GM23338 (cell line): ENCODE measurements at regions not wholly inside any gene's neighbourhood (a gene's known extent, or its start where the extent isn't known, plus 50 kb on each side); places are given as distances from the start of the nearest gene placed in this dataset.

Experiments
- ATAC-seq: fragments of 200-7000 bp; cut with Tn5 transposase; 3 replicates; pipeline ENCODE4 v1.9.1; 2020
- DNase-seq: peaks from one replicate; pipeline ENCODE4 v3.0.0-alpha.2; 2015; ENCODE audit warnings: low spot score
- H2AFZ ChIP-seq: fragments of 200-600 bp; sonication (generic); 2 replicates; pipeline ENCODE4 v1.8.0; 2016; ENCODE audit warnings: antibody characterized with exemption, mild to moderate bottlenecking, moderate library complexity
- H3F3A ChIP-seq: fragments of 200-600 bp; sonication (generic); replicated peaks from 2 replicates; pipeline ENCODE4 v1.8.0; 2017; ENCODE audit warnings: antibody characterized with exemption, mixed run types, low read depth
- H3K27ac ChIP-seq: fragments of 200-600 bp; sonication (generic); 2 replicates; pipeline ENCODE4 v1.6.1; 2016; ENCODE audit warnings: low read depth
- H3K27me3 ChIP-seq: fragments of 200-600 bp; sonication (generic); 2 replicates; pipeline ENCODE4 v1.8.0; 2016; ENCODE audit warnings: mild to moderate bottlenecking, mixed run types, moderate library complexity; ENCODE audit not compliant: insufficient read depth
- H3K36me3 ChIP-seq: fragments of 200-600 bp; sonication (generic); 2 replicates; pipeline ENCODE4 v1.8.0; 2016; ENCODE audit warnings: mild to moderate bottlenecking; ENCODE audit not compliant: insufficient read depth
- H3K4me1 ChIP-seq: fragments of 200-600 bp; sonication (generic); 2 replicates; pipeline ENCODE4 v1.8.0; 2016; ENCODE audit warnings: mild to moderate bottlenecking, moderate library complexity; ENCODE audit not compliant: insufficient read depth
- H3K4me2 ChIP-seq: fragments of 200-600 bp; sonication (generic); 2 replicates; pipeline ENCODE4 v1.7.1; 2017; ENCODE audit warnings: mixed run types
- H3K4me3 ChIP-seq: fragments of 200-600 bp; sonication (generic); 2 replicates; pipeline ENCODE4 v1.6.1; 2016; ENCODE audit warnings: mixed run types
- H3K79me2 ChIP-seq: fragments of 200-600 bp; sonication (generic); replicated peaks from 2 replicates; pipeline ENCODE4 v1.8.0; 2017; ENCODE audit warnings: mild to moderate bottlenecking; ENCODE audit not compliant: insufficient read depth
- H3K9me2 ChIP-seq: fragments of 200-600 bp; sonication (generic); 2 replicates; pipeline ENCODE4 v1.8.0; 2017; ENCODE audit not compliant: insufficient read depth
- H4K20me1 ChIP-seq: fragments of 200-600 bp; sonication (generic); replicated peaks from 2 replicates; pipeline ENCODE4 v1.8.0; 2017; ENCODE audit warnings: mild to moderate bottlenecking; ENCODE audit not compliant: insufficient read depth
- H3K27ac Mint-ChIP-seq: 2 replicates; pipeline ENCODE4 v1.8.0; 2020; ENCODE audit warnings: inconsistent platforms, mild to moderate bottlenecking, moderate library complexity, mixed read lengths
- H3K27me3 Mint-ChIP-seq: 3 replicates; pipeline ENCODE4 v1.8.0; 2022; ENCODE audit warnings: low read depth, mild to moderate bottlenecking, moderate library complexity, mixed read lengths, inconsistent platforms; ENCODE audit not compliant: insufficient read depth, poor library complexity
- H3K36me3 Mint-ChIP-seq: 3 replicates; pipeline ENCODE4 v1.8.0; 2021; ENCODE audit warnings: low read depth, mild to moderate bottlenecking, inconsistent platforms, moderate library complexity, mixed read lengths
- H3K4me1 Mint-ChIP-seq: 3 replicates; pipeline ENCODE4 v1.8.0; 2020; ENCODE audit warnings: mild to moderate bottlenecking, inconsistent platforms, mixed read lengths
- H3K4me3 Mint-ChIP-seq: 3 replicates; pipeline ENCODE4 v1.8.0; 2021; ENCODE audit warnings: moderate library complexity, mild to moderate bottlenecking, inconsistent platforms, mixed read lengths
- H3K9me3 Mint-ChIP-seq: 3 replicates; pipeline ENCODE4 v1.8.0; 2020; ENCODE audit warnings: moderate library complexity, mild to moderate bottlenecking, inconsistent platforms, mixed read lengths
- STAT1 ChIP-seq: IDR thresholded peaks from one replicate; pipeline ENCODE4 v1.6.1; 2016; ENCODE audit warnings: antibody characterized with exemption; ENCODE audit not compliant: unreplicated experiment
- ZNF114 ChIP-seq: fragments of 250-450 bp; sonication (Bioruptor Pico); IDR thresholded peaks from 2 replicates; pipeline ENCODE4 v1.5.0; 2020; ENCODE audit warnings: mild to moderate bottlenecking, moderate library complexity
- ZNF331 ChIP-seq: fragments of 250-450 bp; sonication (Bioruptor Pico); IDR thresholded peaks from 2 replicates; pipeline ENCODE4 v1.5.0; 2020; ENCODE audit warnings: low read depth, mild to moderate bottlenecking, moderate library complexity
- TF ChIP-seq, protein P1 (sequence below), 2 experiments: fragments of 200-600 bp in 1 of 2; sonication (generic) in 1 of 2; conservative IDR thresholded peaks; 2 replicates each; pipeline versions ENCODE4 v1.5.1 to v1.6.1; 2016 to 2017; ENCODE audit warnings: antibody characterized with exemption in 2 of 2, low read depth in 2 of 2, mild to moderate bottlenecking in 2 of 2, moderate library complexity in 1 of 2
- TF ChIP-seq, protein P2 (sequence below): IDR thresholded peaks from 2 replicates; pipeline ENCODE4 v1.6.1; 2016; ENCODE audit warnings: antibody characterized with exemption
- TF ChIP-seq, protein P3 (sequence below): IDR thresholded peaks from one replicate; pipeline ENCODE4 v1.6.1; 2018; ENCODE audit warnings: antibody characterized with exemption; ENCODE audit not compliant: unreplicated experiment

DNA sequence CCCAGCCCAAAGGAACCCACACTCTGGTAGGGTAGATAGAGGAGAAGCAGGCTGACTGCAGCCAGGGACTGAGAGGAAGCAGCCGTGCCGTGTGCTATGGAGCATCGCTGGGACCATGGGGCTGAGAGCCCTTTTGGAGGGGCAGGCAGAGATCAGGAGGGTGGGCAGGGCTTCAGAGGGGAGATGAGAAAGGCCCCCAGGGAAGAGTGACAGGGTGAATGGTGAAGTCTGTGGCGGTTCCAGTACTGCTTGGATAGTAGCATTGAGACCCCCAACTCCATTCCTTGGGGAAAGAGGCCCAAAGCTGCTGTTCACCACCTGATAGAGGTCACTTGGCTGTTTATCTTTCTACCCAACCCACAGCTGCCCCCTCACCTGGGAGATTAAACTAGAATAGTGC is 80.0 kb upstream of the MRPS22 start:
- H4K20me1 ChIP-seq: no peaks in the 10 kb centered on the region
- Mint-ChIP-seq H3K9me3 (no peaks in the 10 kb centered on the region), H3K4me1 (peaks cover 10% of the 10 kb centered on the region), H3K27me3 (peaks cover 5% of the 10 kb centered on the region), H3K27ac (no peak overlapping the region), H3K36me3 (no peaks in the 10 kb centered on the region), H3K4me3 (no peak overlapping the region)
- ATAC-seq (no peak), DNase-seq (no peak)
- H3K4me3 ChIP-seq: no peak overlapping the region
- no peaks in the 10 kb centered on the region for H3K27me3 ChIP-seq
- H3K9me2 ChIP-seq: no peaks in the 10 kb centered on the region
- no peak overlapping the region for H3K27ac ChIP-seq
- H3K79me2 ChIP-seq: no peaks in the 10 kb centered on the region
- H3K36me3 ChIP-seq: no peaks in the 10 kb centered on the region
- H3K4me1 ChIP-seq: 0 out of 2 replicates have a peak, but pooled peaks cover 4% of the 10 kb centered on the region
- no peak for TF ChIP-seq STAT1
- no peak for TF ChIP-seq ZNF331 (CRISPR knock-in tag)
- TF ChIP-seq, protein P1, sequence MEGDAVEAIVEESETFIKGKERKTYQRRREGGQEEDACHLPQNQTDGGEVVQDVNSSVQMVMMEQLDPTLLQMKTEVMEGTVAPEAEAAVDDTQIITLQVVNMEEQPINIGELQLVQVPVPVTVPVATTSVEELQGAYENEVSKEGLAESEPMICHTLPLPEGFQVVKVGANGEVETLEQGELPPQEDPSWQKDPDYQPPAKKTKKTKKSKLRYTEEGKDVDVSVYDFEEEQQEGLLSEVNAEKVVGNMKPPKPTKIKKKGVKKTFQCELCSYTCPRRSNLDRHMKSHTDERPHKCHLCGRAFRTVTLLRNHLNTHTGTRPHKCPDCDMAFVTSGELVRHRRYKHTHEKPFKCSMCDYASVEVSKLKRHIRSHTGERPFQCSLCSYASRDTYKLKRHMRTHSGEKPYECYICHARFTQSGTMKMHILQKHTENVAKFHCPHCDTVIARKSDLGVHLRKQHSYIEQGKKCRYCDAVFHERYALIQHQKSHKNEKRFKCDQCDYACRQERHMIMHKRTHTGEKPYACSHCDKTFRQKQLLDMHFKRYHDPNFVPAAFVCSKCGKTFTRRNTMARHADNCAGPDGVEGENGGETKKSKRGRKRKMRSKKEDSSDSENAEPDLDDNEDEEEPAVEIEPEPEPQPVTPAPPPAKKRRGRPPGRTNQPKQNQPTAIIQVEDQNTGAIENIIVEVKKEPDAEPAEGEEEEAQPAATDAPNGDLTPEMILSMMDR (conservative IDR thresholded peaks at IDR 0.05; ENCODE audit: low read depth in 2 of 2): no peak
- TF ChIP-seq, protein P2, sequence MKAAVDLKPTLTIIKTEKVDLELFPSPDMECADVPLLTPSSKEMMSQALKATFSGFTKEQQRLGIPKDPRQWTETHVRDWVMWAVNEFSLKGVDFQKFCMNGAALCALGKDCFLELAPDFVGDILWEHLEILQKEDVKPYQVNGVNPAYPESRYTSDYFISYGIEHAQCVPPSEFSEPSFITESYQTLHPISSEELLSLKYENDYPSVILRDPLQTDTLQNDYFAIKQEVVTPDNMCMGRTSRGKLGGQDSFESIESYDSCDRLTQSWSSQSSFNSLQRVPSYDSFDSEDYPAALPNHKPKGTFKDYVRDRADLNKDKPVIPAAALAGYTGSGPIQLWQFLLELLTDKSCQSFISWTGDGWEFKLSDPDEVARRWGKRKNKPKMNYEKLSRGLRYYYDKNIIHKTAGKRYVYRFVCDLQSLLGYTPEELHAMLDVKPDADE: no peak
- no peak for TF ChIP-seq ZNF114 (CRISPR knock-in tag)
- no peak overlapping the region for H3K4me2 ChIP-seq
- no peak overlapping the region for H2AFZ ChIP-seq
- no peaks in the 10 kb centered on the region for H3F3A ChIP-seq

DNA sequence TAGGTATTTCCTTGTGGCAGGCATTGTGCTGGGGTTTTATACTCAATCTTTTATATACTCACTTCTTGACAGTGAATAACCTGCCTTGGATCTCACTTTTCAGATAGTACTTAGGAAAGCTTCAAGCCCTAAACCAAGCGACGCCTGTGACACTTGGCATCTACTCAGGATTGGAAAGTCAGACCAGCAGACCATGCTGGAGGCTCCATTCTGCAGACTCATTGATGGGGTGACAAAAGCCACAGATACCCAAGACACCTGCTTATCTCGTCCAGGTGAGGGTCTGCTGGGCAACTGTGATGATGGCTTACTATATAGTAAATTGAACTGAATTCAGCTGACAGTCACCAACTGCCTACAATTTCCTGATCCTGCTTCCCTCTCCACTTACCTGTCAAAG is 79.4 kb upstream of the MRPS22 start:
- Mint-ChIP-seq H3K27ac (no peak overlapping the region), H3K36me3 (no peaks in the 10 kb centered on the region), H3K4me1 (peaks cover 10% of the 10 kb centered on the region), H3K27me3 (peaks cover 5% of the 10 kb centered on the region), H3K4me3 (no peak overlapping the region), H3K9me3 (no peaks in the 10 kb centered on the region)
- H2AFZ ChIP-seq: no peak overlapping the region
- H3K79me2 ChIP-seq: no peaks in the 10 kb centered on the region
- no peak overlapping the region for H3K27ac ChIP-seq
- no peaks in the 10 kb centered on the region for H3F3A ChIP-seq
- H3K36me3 ChIP-seq: no peaks in the 10 kb centered on the region
- no peaks in the 10 kb centered on the region for H3K9me2 ChIP-seq
- no peak for DNase-seq
- H3K4me1 ChIP-seq: 0 out of 2 replicates have a peak, but pooled peaks cover 4% of the 10 kb centered on the region
- H3K4me2 ChIP-seq: no peak overlapping the region
- ATAC-seq: no peak
- H4K20me1 ChIP-seq: no peaks in the 10 kb centered on the region
- no peaks in the 10 kb centered on the region for H3K27me3 ChIP-seq
- H3K4me3 ChIP-seq: no peak overlapping the region
- TF ChIP-seq, protein P3, sequence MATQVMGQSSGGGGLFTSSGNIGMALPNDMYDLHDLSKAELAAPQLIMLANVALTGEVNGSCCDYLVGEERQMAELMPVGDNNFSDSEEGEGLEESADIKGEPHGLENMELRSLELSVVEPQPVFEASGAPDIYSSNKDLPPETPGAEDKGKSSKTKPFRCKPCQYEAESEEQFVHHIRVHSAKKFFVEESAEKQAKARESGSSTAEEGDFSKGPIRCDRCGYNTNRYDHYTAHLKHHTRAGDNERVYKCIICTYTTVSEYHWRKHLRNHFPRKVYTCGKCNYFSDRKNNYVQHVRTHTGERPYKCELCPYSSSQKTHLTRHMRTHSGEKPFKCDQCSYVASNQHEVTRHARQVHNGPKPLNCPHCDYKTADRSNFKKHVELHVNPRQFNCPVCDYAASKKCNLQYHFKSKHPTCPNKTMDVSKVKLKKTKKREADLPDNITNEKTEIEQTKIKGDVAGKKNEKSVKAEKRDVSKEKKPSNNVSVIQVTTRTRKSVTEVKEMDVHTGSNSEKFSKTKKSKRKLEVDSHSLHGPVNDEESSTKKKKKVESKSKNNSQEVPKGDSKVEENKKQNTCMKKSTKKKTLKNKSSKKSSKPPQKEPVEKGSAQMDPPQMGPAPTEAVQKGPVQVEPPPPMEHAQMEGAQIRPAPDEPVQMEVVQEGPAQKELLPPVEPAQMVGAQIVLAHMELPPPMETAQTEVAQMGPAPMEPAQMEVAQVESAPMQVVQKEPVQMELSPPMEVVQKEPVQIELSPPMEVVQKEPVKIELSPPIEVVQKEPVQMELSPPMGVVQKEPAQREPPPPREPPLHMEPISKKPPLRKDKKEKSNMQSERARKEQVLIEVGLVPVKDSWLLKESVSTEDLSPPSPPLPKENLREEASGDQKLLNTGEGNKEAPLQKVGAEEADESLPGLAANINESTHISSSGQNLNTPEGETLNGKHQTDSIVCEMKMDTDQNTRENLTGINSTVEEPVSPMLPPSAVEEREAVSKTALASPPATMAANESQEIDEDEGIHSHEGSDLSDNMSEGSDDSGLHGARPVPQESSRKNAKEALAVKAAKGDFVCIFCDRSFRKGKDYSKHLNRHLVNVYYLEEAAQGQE: no peak
